ENCODE measurements at regions not wholly inside any gene's neighbourhood (a gene's known extent, or its start where the extent isn't known, plus 50 kb on each side); places are given as distances from the start of the nearest gene placed in this dataset.
"Not testable (repeated sequence)": the region's sequence is repeated elsewhere in the genome, so short reads cannot be mapped to it uniquely, and the experiment has no call there.

- no peaks in the 10 kb centered on the region for H3K36me3 ChIP-seq
- H3K27me3 ChIP-seq, result no peaks in the 10 kb centered on the region
- no peak for DNase-seq
- H3K9me3 ChIP-seq, result no peaks in the 10 kb centered on the region
- TF ChIP-seq CTCF (IDR thresholded peaks at IDR 0.05; ENCODE audit: low read depth, low read length), result no peak
- H3K4me3 ChIP-seq (ENCODE audit: low read depth, low read length), result no peak overlapping the region
- H3K4me1 ChIP-seq, result no peaks in the 10 kb centered on the region
These were observed 868.1 kb downstream of the XPNPEP1 start for GRCh38 chr10:109055243-109055642.

- no peak overlapping the region for H3K4me3 ChIP-seq (ENCODE audit: low read depth, low read length)
- TF ChIP-seq CTCF (IDR thresholded peaks at IDR 0.05; ENCODE audit: low read depth, low read length), result no peak
- no peaks in the 10 kb centered on the region for H3K4me1 ChIP-seq
- DNase-seq, result no peak
- H3K36me3 ChIP-seq, result no peaks in the 10 kb centered on the region
- H3K27me3 ChIP-seq, result no peaks in the 10 kb centered on the region
- H3K9me3 ChIP-seq, result no peaks in the 10 kb centered on the region
These were observed 875.5 kb downstream of the XPNPEP1 start for GRCh38 chr10:109047856-109048255.

- not testable (repeated sequence) for H3K27me3 ChIP-seq; DNase-seq; H3K9me3 ChIP-seq; H3K36me3 ChIP-seq; H3K4me1 ChIP-seq; H3K4me3 ChIP-seq (ENCODE audit: low read depth, low read length)
These were observed 876.9 kb downstream of the XPNPEP1 start for GRCh38 chr10:109046427-109046826.

DNA sequence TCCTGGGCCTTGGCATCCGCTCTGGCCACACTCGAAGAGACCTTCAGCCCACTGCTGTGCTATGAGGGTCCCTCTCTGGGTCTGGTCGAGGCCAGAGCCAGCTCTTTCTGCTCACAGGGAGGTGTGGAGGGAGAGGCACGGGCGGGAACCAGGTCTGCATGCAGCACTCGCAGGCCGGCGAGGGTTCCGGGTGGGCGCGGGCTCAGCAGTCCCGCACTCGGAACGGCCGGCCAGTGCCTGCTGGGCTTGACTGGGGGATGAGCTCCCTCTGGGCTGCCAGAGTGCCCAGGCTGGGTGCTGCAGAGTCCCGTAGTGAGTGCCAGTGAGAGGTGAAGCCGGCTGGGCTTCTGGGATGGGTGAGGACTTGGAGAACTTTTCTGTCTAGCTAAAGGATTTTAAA, 882.7 kb downstream of the XPNPEP1 start:
- DNase-seq, result no peak
- TF ChIP-seq CTCF (IDR thresholded peaks at IDR 0.05; ENCODE audit: low read depth, low read length), result no peak
- Histone ChIP-seq H3K36me3 (no peaks in the 10 kb centered on the region), H3K4me3 (ENCODE audit: low read depth, low read length) (no peak overlapping the region), H3K9me3 (no peaks in the 10 kb centered on the region), H3K4me1 (no peaks in the 10 kb centered on the region), H3K27me3 (no peaks in the 10 kb centered on the region)

GRCh38 chr10:109037978-109038377, 885.3 kb downstream of the XPNPEP1 start:
- Histone ChIP-seq H3K4me1 (no peaks in the 10 kb centered on the region), H3K4me3 (ENCODE audit: low read depth, low read length) (no peak overlapping the region), H3K9me3 (no peaks in the 10 kb centered on the region), H3K36me3 (no peaks in the 10 kb centered on the region), H3K27me3 (no peaks in the 10 kb centered on the region)
- no peak for DNase-seq
- no peak for TF ChIP-seq CTCF (IDR thresholded peaks at IDR 0.05; ENCODE audit: low read depth, low read length)

- no peaks in the 10 kb centered on the region for H3K9me3 ChIP-seq
- DNase-seq, result no peak
- no peaks in the 10 kb centered on the region for H3K27me3 ChIP-seq
- no peak overlapping the region for H3K4me3 ChIP-seq (ENCODE audit: low read depth, low read length)
- H3K4me1 ChIP-seq, result no peaks in the 10 kb centered on the region
- H3K36me3 ChIP-seq, result no peaks in the 10 kb centered on the region
- no peak for TF ChIP-seq CTCF (IDR thresholded peaks at IDR 0.05; ENCODE audit: low read depth, low read length)
These were observed 892.6 kb downstream of the XPNPEP1 start for GRCh38 chr10:109030581-109031210.

- DNase-seq, result no peak
- Histone ChIP-seq H3K4me3 (ENCODE audit: low read depth, low read length) (no peak overlapping the region), H3K27me3 (no peaks in the 10 kb centered on the region), H3K9me3 (no peaks in the 10 kb centered on the region), H3K4me1 (no peaks in the 10 kb centered on the region), H3K36me3 (no peaks in the 10 kb centered on the region)
- no peak for TF ChIP-seq CTCF (IDR thresholded peaks at IDR 0.05; ENCODE audit: low read depth, low read length)
These were observed 893.4 kb downstream of the XPNPEP1 start for GRCh38 chr10:109029870-109030269.
